ENCODE measurements at regions not wholly inside any gene's neighbourhood (a gene's known extent, or its start where the extent isn't known, plus 50 kb on each side); places are given as distances from the start of the nearest gene placed in this dataset.

DNA sequence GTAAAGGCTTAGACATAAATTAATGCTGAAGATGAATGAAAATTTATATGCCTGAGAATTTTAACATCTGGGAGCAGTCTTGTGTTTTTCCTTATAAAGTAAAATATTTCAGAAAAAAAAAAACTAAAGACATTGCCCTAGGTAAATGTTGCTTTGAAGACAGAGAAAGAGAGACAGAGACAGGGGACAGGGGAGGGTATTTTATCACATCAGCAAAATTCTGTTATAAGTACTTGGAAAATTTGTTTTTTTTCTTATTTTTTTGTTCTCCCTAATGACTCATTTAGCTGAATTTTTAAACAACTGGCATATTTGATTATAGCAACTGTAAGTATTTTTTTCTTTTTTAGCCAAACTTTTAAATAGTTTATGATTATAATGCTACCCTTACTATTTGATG is 1540.6 kb upstream of the GBE1 start:
- DNase-seq, result no peak

DNA sequence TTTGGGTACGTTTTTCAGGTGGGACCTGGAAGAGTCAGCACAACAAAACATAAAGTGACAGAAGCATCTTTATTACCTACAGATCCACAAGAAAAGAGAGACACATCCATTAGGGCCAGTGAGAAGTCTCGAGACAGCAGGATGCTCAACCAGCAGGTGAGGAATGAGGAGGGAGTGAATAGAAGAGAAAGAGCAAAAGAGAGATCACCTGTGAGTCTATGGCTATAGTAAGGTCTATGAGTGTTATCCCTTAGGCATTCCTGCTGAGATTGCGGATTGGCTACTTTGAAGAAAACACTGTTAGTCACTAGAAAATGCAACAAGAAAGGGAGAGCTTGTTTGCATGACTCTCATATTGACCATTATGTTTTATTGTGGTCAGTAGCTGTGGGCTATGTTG is 1556.2 kb upstream of the GBE1 start:
- DNase-seq, result no peak

DNA sequence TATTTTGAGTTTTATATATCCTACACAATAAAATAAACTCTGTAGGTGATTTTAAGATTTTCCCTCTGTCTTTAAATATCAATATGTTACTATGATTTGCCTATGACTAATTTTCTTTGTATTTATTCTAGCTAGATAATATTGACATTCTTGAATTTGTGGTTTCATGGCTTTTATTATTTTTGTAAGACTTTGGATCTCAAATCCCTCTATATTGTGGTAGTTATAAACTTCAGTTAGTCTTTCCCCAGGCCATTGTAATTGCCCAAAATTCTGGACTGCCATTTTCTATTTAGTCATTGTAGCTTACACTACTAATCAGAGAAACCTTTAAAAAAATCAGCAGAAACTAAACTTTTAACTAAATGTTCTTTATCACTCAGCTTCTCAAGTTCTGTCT is 1559.3 kb upstream of the GBE1 start:
- no peak for DNase-seq

DNA sequence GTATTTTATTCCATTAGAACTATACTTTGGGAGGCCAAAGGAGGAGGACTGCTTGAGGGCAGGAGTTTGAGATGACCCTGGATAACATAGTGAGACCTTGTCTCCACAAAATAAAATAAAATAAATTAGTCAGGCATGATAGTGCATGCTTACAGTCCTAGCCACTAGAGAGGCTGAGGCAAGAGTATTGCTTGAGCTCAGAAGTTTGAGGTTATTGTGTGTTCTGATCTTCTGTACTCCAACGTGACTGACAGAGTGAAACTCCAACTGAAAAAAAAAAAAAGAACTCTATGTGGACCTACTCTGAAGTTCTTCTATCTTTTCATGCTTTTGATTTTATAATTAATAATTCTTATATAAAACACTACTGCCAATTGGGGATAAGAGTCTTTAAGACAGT is 1560.0 kb upstream of the GBE1 start:
- DNase-seq, result no peak

DNA sequence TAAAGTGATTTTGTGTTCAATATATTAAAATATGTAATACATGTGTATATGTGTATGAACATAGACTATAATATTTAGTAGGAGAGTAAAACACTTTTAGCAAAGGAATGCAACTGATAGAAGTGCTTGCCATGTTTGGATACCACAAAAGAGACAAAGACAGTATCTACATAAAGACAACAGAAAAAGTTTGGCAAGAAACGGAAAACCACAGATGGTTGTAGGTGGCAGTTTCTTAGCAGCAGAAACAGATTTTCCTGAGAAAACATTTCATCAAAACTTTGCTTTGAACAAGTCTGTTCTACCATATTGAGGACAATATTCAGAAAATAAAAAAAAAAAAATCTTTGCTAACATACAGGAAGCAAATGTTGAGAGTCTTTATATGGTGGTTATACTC is 1560.4 kb upstream of the GBE1 start:
- no peak for DNase-seq

DNA sequence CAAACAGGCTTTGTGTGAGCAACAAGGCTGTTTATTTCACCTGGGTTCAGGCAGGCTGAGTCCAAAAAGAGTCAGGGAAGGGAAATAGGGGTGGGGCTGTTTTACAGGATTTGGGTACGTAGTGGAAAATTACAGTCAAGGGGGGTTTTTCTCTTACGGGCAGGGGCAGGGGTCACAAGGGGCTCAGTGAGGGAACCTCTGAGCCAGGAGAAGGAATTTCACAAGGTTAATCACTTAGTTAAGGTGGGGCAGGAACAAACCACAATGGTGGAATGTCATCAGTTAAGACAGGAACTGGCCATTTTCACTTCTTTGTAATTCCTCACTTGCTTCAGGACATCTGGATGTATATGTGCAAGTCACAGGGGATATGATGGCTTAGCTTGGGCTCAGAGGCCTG is 1592.8 kb upstream of the GBE1 start:
- DNase-seq, result no peak

DNA sequence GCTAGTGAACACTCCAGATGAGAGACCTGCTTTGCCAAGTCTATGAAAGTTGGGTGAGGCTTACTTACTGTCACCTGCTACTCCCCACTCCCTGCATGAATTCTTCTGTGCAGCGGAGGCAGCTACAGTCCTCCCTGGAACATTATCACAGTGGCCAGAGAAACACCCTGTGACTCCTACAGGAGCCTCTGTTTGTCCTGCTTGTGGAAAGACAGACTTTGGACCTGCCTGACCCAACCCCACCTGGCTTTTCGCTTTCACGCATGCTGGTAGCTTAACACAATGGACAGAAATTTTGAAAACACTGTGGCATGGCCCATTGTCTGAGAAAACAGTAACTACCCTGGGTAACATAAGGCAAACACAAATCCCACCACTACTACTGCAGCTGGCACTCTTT is 1565.5 kb upstream of the CADM2 start:
- DNase-seq, result no peak

DNA sequence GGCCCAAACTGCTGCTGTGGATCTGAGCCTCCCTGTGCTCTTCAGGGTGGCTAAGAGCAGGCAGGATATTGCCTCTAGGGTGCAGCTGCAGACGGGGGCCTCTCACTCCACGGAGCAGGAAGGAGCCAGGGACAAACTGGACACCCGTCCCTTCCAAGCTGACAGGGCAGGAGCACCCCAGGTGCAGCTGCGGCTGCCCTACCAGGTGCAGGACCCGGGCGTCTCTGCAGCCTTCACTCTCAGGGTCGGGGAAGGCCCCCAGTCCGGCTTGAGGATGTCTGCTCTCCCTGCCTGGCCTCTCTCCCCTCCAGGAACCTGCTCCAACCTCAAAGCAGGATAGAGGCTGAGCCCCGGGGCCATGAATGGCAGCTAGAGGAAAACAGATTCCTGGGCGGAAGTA is 1554.9 kb upstream of the CADM2 start:
- DNase-seq, result no peak

DNA sequence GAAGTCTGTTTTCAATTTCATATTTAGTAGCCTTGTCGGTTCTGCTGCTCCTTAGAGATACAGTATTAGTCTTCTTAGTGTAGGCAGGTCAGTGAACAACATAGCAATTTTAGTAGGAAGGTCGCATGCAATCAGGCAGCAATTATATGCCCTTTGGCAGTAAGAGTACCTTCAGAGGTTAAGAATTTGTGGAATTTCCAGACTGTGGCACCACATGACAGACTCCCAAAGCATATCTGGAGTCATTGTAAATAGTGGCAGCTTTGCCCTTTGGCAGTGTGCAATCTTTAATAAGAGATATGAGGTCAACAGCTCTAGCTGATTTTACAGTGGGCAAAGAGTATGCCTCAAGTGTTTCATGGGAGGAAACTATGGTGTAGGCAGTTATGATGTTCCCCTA is 1532.5 kb upstream of the CADM2 start:
- DNase-seq, result no peak

DNA sequence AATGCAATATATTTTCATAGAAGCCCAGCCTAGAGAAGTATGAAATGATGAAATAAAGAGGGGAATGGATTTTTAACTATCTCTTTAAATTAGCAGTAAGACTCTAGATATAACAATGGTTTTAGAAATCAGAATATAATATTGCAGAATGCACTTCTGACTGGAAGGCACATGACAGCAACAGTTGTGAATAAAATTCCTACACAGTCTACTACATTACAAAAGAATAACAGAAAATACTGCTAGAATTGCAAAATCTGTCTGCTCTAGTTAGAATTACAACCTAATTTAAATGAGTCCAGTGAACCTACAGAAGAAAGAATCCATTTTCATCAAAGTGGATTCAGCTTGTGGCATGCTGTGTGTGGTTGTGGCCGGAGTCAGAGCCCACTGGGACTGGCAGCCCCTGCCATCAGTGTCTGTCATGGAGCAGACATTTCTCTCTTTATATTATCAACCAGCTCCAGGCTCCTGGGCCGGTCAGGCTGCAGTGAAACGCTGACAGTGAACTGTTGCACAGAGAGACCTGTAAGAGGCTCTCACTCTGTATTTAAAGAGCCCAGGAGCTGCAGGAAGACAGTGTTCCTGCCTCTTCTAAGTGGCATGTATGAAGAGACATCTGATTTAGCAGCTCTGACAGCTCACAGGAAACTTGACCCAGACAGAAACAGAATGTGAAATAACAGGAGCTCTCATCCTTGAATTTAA is 1523.8 kb upstream of the CADM2 start:
- no peak for DNase-seq

DNA sequence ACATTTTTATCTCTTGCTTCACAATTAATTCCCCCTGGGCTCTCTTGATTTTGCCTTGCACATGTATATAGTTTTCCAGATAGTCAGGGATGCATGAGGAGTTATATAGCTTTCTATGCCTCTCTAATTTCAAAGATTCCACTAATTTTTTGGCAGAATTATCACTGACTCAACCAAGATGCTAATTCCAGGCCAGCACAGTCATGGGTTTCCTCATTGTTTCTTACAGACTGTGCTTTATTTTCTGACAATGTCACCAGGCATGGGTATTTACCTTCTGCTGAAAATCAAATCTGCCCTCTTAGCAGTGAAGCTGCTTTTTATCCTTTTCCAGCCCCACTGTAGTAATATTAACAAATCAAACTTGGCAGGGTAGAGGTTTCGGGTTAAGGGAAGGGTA is 1520.6 kb upstream of the CADM2 start:
- no peak for DNase-seq

DNA sequence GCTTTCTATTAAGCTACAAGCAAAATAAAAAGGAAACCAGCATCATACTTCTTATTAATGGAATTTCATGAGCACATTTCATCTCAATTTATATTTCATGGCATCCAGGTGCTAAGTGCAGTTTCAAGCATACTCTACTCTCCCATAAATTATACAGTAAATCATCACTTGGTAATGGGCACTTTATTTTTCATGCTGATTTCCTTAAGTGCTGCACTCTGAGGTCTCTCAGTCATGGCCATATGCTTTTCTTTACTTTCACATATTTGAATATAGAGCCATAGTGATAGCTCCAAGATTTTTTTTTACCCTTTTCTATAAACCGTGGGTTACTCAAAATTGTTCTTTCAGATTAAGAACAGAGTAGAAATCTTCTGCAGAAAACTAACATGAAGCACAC is 1505.7 kb upstream of the CADM2 start:
- DNase-seq, result no peak

DNA sequence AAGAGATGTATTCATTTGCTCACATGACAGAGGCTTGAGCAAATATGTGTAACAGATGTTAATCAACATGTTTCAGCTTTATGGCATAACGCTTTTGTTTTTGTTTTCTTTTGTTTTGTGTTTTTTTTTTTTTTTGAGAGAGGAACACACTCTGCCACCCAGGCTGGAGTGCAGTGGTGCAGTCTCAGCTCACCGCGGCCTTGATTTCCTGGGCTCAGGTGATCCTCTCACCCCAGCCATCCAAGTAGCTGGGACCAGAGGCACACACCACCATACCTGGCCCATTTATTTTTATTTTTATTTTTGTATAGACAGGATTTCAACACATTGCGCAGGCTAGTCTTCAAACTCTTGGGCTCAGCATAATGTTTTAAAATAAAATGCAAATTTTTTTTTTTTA is 1504.4 kb upstream of the CADM2 start:
- no peak for DNase-seq

DNA sequence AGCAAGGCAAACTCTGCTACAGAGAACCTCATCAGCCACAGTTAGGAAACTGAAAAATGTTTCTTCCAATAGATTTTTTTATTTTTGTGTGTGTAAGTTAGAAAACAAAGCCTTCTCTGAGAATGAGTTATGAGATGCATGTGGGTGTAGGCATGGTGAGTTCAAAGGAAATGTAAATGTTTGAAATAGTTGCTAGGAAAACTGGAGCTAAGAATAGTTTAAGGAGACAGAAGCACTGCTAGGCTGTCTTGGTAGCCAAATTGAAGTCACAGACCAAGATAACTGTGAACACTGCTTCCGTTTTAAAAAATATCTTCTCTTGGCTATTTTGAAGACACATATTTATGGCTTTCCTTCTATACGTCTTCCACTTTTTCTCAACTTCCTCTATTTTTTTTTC is 1501.2 kb upstream of the CADM2 start:
- no peak for DNase-seq

DNA sequence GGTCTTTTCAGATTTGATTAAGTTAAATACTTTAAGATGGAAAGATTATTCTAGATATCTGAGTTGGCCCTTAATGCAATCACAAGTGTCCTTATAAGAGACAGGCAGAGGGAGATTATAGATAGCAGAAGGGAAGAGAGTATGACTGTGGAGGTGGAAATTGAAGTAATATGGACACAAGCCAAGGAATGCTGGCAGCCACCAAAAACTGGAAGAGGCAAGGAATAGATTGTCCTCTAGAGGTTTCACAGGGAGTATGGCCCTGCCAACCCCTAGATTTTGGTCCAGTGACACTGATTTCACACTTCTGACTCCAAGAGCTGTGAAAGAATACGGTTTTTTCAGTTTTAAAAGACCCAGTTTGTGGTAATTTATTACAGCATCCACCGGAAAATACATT is 1498.7 kb upstream of the CADM2 start:
- no peak for DNase-seq

DNA sequence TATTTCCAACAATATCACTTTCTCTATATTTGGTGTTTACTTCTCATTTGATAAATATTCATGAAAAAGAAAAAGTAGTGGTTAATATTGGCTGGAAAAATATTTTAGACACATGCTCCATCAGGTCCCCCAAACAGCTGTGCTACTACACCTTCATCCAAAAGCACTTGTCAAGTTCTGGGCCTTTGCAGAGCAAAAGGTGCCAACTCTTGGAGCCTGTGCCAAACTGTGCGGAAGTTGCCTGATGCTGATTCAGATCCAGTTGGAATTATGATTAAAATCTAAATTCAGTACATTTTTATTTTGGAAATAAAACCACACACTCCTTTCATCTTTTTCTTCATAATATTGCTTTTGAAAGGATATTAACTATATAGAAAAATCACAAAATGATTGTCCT is 1497.4 kb upstream of the CADM2 start:
- no peak for DNase-seq

DNA sequence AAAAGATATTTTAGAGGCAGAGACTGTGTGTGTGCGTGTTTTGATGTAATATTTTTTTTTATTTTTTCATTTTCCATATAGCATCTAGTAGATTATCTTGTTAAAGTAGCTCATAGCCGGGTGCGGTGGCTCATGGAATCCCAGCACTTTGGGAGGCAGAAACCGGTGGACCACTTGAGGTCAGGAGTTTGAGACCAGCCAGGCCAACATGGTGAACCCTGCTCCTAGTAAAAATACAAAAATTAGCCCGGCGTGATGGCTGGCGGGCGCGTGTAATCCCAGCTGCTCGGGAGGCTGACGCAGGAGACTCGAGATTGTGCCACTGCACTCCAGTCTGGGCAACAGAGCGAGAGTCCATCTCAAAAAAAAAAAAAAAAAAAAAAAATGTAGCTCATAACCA is 1481.2 kb upstream of the CADM2 start:
- DNase-seq, result no peak

DNA sequence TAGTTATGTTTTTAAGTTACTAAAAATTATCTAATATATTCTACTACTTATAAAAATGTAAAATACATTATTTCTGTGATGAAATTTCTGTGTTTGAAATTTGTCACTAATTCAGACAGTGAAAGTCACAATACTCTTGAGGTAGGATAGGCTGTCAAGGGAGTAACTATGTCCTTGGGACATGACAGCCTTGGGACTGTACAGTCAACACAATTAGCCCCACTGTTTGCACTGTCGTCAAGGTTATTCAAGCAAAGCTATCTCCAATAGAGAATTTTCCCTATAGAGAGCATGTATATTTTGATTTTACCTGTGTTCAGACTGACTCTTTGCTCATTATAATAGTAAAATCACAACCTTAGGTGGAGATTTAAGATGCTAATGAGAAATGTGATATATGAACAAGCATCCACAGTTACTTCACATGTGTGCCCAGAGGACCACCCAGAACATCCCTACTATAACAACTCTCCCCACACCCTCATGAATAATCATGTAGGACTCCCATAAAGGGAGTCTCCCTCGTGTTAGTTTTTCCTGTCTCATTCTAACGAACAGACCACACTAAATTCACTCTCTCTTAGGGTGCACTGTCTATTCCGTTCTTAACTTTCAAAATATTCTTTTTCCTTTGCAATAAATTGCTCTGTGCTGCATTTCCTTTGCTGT is 1476.3 kb upstream of the CADM2 start:
- no peak for DNase-seq

DNA sequence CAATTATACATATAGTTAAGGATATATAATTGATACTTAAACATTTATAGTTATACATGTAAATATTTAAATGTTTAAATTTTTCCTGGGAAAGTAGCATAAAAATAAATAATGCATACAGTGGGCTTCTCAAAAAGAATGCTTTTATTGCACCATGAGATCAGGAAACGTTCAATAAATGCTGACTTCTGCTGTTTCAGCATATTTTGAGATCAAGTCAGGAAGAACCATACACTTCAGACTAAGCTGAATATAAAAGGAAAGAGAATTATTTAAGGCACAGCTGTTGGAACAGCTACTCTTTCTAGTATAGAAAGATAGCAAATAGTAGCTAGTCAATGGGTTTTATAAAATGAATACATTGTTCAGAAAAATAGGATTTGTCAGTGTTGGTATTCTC is 1462.3 kb upstream of the CADM2 start:
- DNase-seq, result no peak

DNA sequence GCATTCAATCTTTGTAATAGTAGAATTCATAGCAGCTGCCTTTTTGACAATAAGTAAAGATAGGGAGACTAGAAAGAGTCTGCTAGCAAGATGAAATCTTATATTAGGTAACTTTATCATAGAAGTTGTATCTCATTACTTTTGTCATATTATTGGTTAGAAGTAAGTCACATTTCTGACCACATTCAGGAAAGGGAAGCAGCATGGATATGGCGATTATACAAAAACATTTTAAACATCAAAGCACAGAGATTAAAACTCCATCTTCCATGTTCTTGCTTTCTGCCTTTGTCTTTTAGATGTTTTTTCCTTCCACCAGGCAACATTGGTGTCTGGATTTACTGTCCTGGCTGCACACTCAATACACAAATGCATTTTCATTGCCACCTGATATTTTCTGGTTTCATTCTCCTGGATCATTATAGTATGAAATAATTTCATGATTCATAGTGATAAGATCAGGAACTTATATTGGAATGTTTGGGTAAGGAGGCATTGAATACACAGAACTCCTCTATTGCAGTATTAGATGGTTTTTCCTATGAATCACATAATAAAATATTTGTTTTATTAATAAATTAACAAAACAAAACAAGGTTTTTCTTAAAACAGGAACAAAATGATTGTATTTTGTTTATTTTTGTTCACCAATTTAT is 1460.3 kb upstream of the CADM2 start:
- DNase-seq, result no peak

DNA sequence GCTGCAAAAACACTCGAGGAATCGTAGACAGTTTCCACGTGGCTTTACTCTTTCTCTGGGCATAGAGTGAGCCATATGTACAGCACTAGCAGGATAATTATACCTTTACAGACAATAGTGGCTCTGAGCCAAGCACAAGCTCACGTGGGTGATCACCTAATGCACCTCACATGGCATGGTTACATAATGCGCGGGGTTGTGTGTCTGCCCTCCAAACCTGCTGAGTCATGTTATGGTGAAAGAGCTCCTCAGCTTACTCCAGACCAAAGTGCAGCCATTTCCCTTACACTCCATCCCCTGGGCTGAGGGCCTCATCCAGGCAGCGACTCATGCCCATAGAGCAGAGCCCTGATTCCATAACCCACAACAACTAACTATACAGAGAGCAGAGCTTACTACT is 1458.4 kb upstream of the CADM2 start:
- DNase-seq, result no peak

DNA sequence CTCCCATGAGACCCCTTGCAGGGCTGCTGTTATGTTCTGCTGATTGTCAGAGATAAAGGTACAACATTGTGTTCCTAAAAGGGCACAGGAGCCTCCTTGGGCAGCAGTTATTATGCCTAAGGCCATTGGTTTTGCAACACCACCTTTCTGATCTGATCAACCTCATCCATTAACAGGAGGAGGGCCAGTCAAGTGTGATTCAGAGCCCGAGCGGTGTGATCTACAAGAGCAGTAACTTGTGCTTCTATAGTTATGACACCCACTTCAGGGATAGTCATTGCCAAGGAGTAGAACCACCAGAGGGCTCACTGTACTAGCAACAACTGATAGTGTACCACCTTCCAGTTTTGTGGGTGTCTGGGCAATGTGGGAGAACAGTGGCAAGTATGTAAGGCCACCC is 1457.9 kb upstream of the CADM2 start:
- no peak for DNase-seq

DNA sequence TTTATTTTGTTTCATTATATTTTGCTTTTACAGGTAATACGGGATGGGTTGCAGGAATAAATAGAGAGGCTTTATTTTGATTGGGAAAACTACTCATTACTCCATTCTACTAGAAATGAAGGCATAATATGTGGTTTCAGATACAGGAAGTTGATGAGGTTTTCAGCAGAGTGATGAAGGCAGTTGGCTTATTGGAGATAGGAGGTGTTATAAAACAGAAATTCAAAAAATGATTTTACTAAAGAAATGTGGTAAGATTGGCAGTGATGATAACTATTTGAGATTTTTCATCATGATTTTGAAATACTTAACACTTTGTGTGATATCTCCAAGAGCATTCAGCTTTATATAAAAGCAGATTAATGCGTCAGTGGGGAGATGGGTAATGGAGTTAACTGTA is 1445.7 kb upstream of the CADM2 start:
- DNase-seq, result no peak

DNA sequence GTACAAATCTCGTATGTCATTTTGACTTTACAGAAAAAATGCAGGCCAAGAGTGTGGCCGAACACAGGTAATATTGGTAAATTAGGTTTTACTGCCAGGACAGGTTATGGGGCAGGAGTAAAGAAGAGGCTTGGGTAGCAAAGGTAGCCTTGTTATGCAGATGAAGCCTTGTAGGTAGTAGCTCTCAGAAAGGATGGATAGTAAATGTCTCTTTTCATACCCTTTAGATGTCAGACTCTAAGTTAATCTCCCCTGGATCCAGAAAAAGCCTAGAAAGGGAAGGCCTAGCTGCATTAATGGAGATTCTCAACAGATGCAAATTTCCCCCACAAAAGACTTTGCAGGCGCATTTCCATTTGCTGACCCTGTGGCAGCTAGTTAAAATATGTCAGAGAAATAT is 1445.1 kb upstream of the CADM2 start:
- no peak for DNase-seq
